SK-N-SH (cell line): ENCODE measurements at regions not wholly inside any gene's neighbourhood (a gene's known extent, or its start where the extent isn't known, plus 50 kb on each side); places are given as distances from the start of the nearest gene placed in this dataset.

Experiments used
- CTCF ChIA-PET: fragments of 300-600, 350-600 bp; formaldehyde crosslinking; extraction: SDS; loops from one replicate; lab custom pipeline; 2021; lab: Yijun Ruan, JAX
- POLR2A ChIA-PET: fragments of 350-600 bp; sonication (Branson Sonifier 250); formaldehyde crosslinking; extraction: SDS; loops from one replicate; lab custom pipeline; 2020; ENCODE audit warnings: antibody characterized with exemption, inconsistent platforms; lab: Yijun Ruan, JAX
- DNase-seq: peaks from one replicate; pipeline ENCODE4 v3.0.0; 2012
- H2AFZ ChIP-seq: fragments of 200-600 bp; sonication (generic); 2 replicates; pipeline ENCODE4 v1.8.1; 2016; ENCODE audit warnings: antibody characterized with exemption, mild to moderate bottlenecking, low read depth
- H3F3A ChIP-seq: fragments of 200-600 bp; sonication (generic); replicated peaks from 2 replicates; pipeline ENCODE3; 2016; ENCODE audit warnings: antibody characterized with exemption, mild to moderate bottlenecking; ENCODE audit not compliant: insufficient read depth
- H3K27ac ChIP-seq, 2 experiments: fragments of 200-500 bp in 1 of 2; fragments of 200-600 bp in 1 of 2; sonication (Bioruptor generic) in 1 of 2; sonication (generic), shearing (Covaris generic) in 1 of 2; 2 replicates each; pipeline versions ENCODE4 v1.5.1 to v1.6.1; 2014 to 2016; ENCODE audit warnings: low read depth in 2 of 2, inconsistent platforms in 1 of 2, low read length in 1 of 2, mild to moderate bottlenecking in 1 of 2, mixed read lengths in 1 of 2
- H3K27me3 ChIP-seq: fragments of 200-600 bp; sonication (generic), shearing (Covaris generic); 2 replicates; pipeline ENCODE4 v1.6.1; 2016; ENCODE audit warnings: mixed run types; ENCODE audit not compliant: insufficient read depth
- H3K36me3 ChIP-seq, 2 experiments: fragments of 200-500 bp in 1 of 2; fragments of 200-600 bp in 1 of 2; sonication (Bioruptor generic) in 1 of 2; sonication (generic) in 1 of 2; replicated peaks in 1 of 2; 2 replicates each; pipeline versions ENCODE3 to v1.5.1; 2014 to 2016; ENCODE audit warnings: low read length in 1 of 2, mild to moderate bottlenecking in 1 of 2; ENCODE audit not compliant: insufficient read depth in 2 of 2, control insufficient read depth in 1 of 2
- H3K4me1 ChIP-seq, 2 experiments: fragments of 200-500 bp in 1 of 2; fragments of 200-600 bp in 1 of 2; sonication (Bioruptor generic) in 1 of 2; sonication (generic), shearing (Covaris generic) in 1 of 2; 2 replicates each; pipeline versions ENCODE4 v1.5.1 to v1.6.1; 2014 to 2016; ENCODE audit warnings: low read depth in 1 of 2, low read length in 1 of 2, mixed run types in 1 of 2; ENCODE audit not compliant: insufficient read depth in 2 of 2, control insufficient read depth in 1 of 2
- H3K4me2 ChIP-seq: fragments of 200-600 bp; sonication (generic), shearing (Covaris generic); 2 replicates; pipeline ENCODE4 v1.6.1; 2017; ENCODE audit warnings: mixed run types
- H3K4me3 ChIP-seq, 2 experiments: fragments of 200-500 bp in 1 of 2; fragments of 200-600 bp in 1 of 2; sonication (Bioruptor generic) in 1 of 2; sonication (generic), shearing (Covaris generic) in 1 of 2; 2 replicates each; pipeline versions ENCODE4 v1.5.1 to v1.8.1; 2014 to 2016; ENCODE audit warnings: low read depth in 2 of 2, inconsistent platforms in 1 of 2, low read length in 1 of 2, mild to moderate bottlenecking in 1 of 2, mixed read lengths in 1 of 2, moderate library complexity in 1 of 2
- H3K79me2 ChIP-seq: fragments of 200-600 bp; sonication (generic); 2 replicates; pipeline ENCODE4 v1.8.1; 2017; ENCODE audit warnings: mild to moderate bottlenecking; ENCODE audit not compliant: insufficient read depth
- H3K9ac ChIP-seq: fragments of 200-600 bp; sonication (generic); 2 replicates; pipeline ENCODE4 v1.6.1; 2017; ENCODE audit warnings: mixed run types
- H3K9me2 ChIP-seq: fragments of 200-600 bp; sonication (generic); 2 replicates; pipeline ENCODE4 v1.6.1; 2017; ENCODE audit warnings: mixed run types
- H3K9me3 ChIP-seq: fragments of 200-600 bp; sonication (generic); 2 replicates; pipeline ENCODE4 v1.6.1; 2017; ENCODE audit warnings: mixed run types, mild to moderate bottlenecking, moderate library complexity
- H4K20me1 ChIP-seq: fragments of 200-600 bp; sonication (generic); 2 replicates; pipeline ENCODE4 v1.6.1; 2017; ENCODE audit warnings: mild to moderate bottlenecking, mixed run types; ENCODE audit not compliant: insufficient read depth
- CHD2 ChIP-seq: fragments of 150-350 bp; IDR thresholded peaks from 2 replicates; pipeline ENCODE4 v1.6.1; 2018; ENCODE audit warnings: low read length; ENCODE audit not compliant: partially characterized antibody
- EP300 ChIP-seq, 2 experiments: IDR thresholded peaks; 2 replicates each; pipeline versions ENCODE4 v1.4.0 to v1.6.1; 2012; ENCODE audit warnings: borderline replicate concordance in 1 of 2, low read depth in 1 of 2, low read length in 1 of 2
- EZH2phosphoT487 ChIP-seq: fragments of 200-600 bp; sonication (generic); IDR thresholded peaks from 2 replicates; pipeline ENCODE4 v1.6.1; 2017; ENCODE audit warnings: low read depth, mixed run types, mild to moderate bottlenecking, antibody characterized with exemption, moderate library complexity, borderline replicate concordance
- FOSL2 ChIP-seq: IDR thresholded peaks from 2 replicates; pipeline ENCODE4 v1.4.0; 2012; ENCODE audit warnings: low read depth, mild to moderate bottlenecking, moderate library complexity, borderline replicate concordance
- FOXJ3 ChIP-seq: sonication (generic); formaldehyde crosslinking; IDR thresholded peaks from 2 replicates; pipeline ENCODE4 v1.5.1; 2020; ENCODE audit warnings: mild to moderate bottlenecking, missing genetic modification reagents
- FOXM1 ChIP-seq: IDR thresholded peaks from 2 replicates; pipeline ENCODE4 v1.4.0; 2012; ENCODE audit warnings: low read depth, mild to moderate bottlenecking
- IRF3 ChIP-seq: fragments of 150-350 bp; IDR thresholded peaks from 2 replicates; pipeline ENCODE4 v1.6.1; 2016; ENCODE audit warnings: mild to moderate bottlenecking, low read depth, low read length
- POLR2AphosphoS5 ChIP-seq: IDR thresholded peaks from 2 replicates; pipeline ENCODE4 v1.6.1; 2012; ENCODE audit warnings: low read depth, low read length
- RAD21 ChIP-seq: IDR thresholded peaks from 2 replicates; pipeline ENCODE4 v1.6.1; 2012; ENCODE audit warnings: mild to moderate bottlenecking, low read length
- SMC3 ChIP-seq: IDR thresholded peaks from 2 replicates; pipeline ENCODE4 v1.6.1; 2012; ENCODE audit warnings: low read depth, low read length, improper control_type of control experiment
- TAF1 ChIP-seq: IDR thresholded peaks from 2 replicates; pipeline ENCODE4 v1.6.1; 2012; ENCODE audit warnings: low read depth, mild to moderate bottlenecking, low read length, moderate library complexity, borderline replicate concordance
- TEAD4 ChIP-seq: IDR thresholded peaks from 2 replicates; pipeline ENCODE4 v1.4.0; 2012; ENCODE audit warnings: mild to moderate bottlenecking, borderline replicate concordance; ENCODE audit not compliant: insufficient read depth
- USF2 ChIP-seq: fragments of 150-350 bp; IDR thresholded peaks from 2 replicates; pipeline ENCODE4 v1.6.1; 2017; ENCODE audit warnings: antibody characterized with exemption, low read length, low read depth, borderline replicate concordance
- WGBS: methylation state at CpG from one replicate; pipeline ENCODE4 v1.1.6; 2017; ENCODE audit warnings: low lambda C conversion rate; 5-methylcytosine and 5-hydroxymethylcytosine counted together
- small RNA-seq, 7 experiments: library from RNA; depleted of rRNA; stranded (forward); fragments of <200 nt; gene quantifications; one replicate each; pipeline ENCODE3, GENCODE V24; 2012
- TF ChIP-seq, protein P1 (sequence below): IDR thresholded peaks from 2 replicates; pipeline ENCODE4 v1.4.0; 2012; ENCODE audit warnings: low read depth, borderline replicate concordance

DNA sequence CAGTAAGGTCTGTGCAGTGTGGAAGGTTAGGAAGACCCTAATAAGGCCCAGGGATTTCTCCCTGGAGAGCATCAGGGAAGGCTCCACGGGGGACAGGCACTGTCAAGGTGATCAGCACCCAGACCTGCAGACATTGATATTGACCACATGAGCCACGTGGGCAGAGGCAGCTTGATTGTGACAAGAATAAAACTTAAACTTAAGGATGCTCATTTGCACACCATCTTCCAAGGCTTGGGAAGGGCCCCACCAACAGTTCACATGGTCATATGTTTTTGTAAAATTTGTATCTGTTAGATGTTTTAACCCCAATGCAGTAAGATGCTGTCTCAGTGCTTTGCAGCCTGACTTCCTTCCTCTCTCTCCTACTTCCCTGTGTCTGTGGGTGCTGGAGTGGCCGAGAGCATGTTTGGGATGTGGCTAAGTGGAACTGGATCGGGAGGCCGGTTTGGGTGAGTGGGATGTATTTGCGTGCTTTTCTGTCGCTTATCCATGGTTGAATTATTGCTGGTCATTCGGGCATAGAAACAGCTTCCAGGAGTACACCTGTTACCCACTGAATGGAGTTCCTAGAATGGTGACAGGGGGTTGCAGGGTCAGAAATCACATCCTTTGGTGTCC is 49.8 kb upstream of the OLIG2 start:
- H3K4me2 ChIP-seq = no peak overlapping the region
- H4K20me1 ChIP-seq = no peaks in the 10 kb centered on the region
- no peak overlapping the region for H3K4me3 ChIP-seq
- H3K27me3 ChIP-seq = peaks cover 76% of the 10 kb centered on the region
- H3K9me3 ChIP-seq = no peaks in the 10 kb centered on the region
- CTCF ChIA-PET = no interaction called here
- no peak overlapping the region for H2AFZ ChIP-seq
- no peak overlapping the region for H3K27ac ChIP-seq
- POLR2A ChIA-PET = no interaction called here
- 16% methylated on average over 8 of the region's 8 CpGs for WGBS
- no peak overlapping the region for H3K9ac ChIP-seq
- DNase-seq = no peak
- H3K79me2 ChIP-seq = no peaks in the 10 kb centered on the region
- H3K36me3 ChIP-seq = no peaks in the 10 kb centered on the region
- TF ChIP-seq TAF1 = no peak
- TF ChIP-seq FOSL2 = no peak
- TF ChIP-seq POLR2AphosphoS5 = no peak
- TF ChIP-seq EZH2phosphoT487 = no peak
- no peak for TF ChIP-seq SMC3
- no peak for TF ChIP-seq RAD21
- no peak for TF ChIP-seq EP300 (IDR thresholded peaks at IDR 0.05; ENCODE audit: borderline replicate concordance in 1 of 2, low read depth in 1 of 2, low read length in 1 of 2)
- TF ChIP-seq USF2 = no peak
- no peak for TF ChIP-seq CHD2
- TF ChIP-seq FOXM1 = no peak
- TF ChIP-seq, protein P1, sequence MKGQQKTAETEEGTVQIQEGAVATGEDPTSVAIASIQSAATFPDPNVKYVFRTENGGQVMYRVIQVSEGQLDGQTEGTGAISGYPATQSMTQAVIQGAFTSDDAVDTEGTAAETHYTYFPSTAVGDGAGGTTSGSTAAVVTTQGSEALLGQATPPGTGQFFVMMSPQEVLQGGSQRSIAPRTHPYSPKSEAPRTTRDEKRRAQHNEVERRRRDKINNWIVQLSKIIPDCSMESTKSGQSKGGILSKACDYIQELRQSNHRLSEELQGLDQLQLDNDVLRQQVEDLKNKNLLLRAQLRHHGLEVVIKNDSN = no peak
- no peak for TF ChIP-seq IRF3
- TF ChIP-seq FOXJ3 (CRISPR knock-in tag) = no peak
- TF ChIP-seq TEAD4 = no peak
- no peaks in the 10 kb centered on the region for H3F3A ChIP-seq
- no peaks in the 10 kb centered on the region for H3K4me1 ChIP-seq
- H3K9me2 ChIP-seq = no peaks in the 10 kb centered on the region

Small RNA genes lying in the stretch of these regions (small RNA-seq; reads per million reads assigned to genes)
- 0 reads per million in 7 experiments for gene RF00156
